ENCODE measurements at regions not wholly inside any gene's neighbourhood (a gene's known extent, or its start where the extent isn't known, plus 50 kb on each side); places are given as distances from the start of the nearest gene placed in this dataset.
"Not testable (repeated sequence)": the region's sequence is repeated elsewhere in the genome, so short reads cannot be mapped to it uniquely, and the experiment has no call there.

GRCh38 chr22:15637886-15638285, 51.9 kb upstream of the POTEH start:
- TF ChIP-seq MXI1 (IDR thresholded peaks at IDR 0.05; ENCODE audit: borderline replicate concordance, low read depth, low read length); AFF4 (CRISPR knock-in tag; IDR thresholded peaks at IDR 0.05); NONO (IDR thresholded peaks at IDR 0.05); NONO (CRISPR knock-in tag; conservative IDR thresholded peaks at IDR 0.05); RAD51 (IDR thresholded peaks at IDR 0.05; ENCODE audit: borderline replicate concordance); ZNF317 (CRISPR knock-in tag; IDR thresholded peaks at IDR 0.05); RBM22 (optimal IDR thresholded peaks at IDR 0.05; ENCODE audit: low read length): not testable (repeated sequence)
